ENCODE measurements at regions not wholly inside any gene's neighbourhood (a gene's known extent, or its start where the extent isn't known, plus 50 kb on each side); places are given as distances from the start of the nearest gene placed in this dataset.

- TF ChIP-seq CREB3 (CRISPR knock-in tag; IDR thresholded peaks at IDR 0.05) (no peak), ZNF367 (CRISPR knock-in tag; IDR thresholded peaks at IDR 0.05; ENCODE audit: borderline replicate concordance) (no peak), ZNF567 (CRISPR knock-in tag; IDR thresholded peaks at IDR 0.05; ENCODE audit: borderline replicate concordance) (no peak), ZNF282 (IDR thresholded peaks at IDR 0.05; ENCODE audit: partially characterized antibody) (no peak), MAZ (IDR thresholded peaks at IDR 0.05; ENCODE audit: borderline replicate concordance, low read depth, low read length) (no peak), MAZ (CRISPR knock-in tag; IDR thresholded peaks at IDR 0.05; ENCODE audit: low read depth) (no peak), FOSL2 (CRISPR knock-in tag; IDR thresholded peaks at IDR 0.05) (no peak), ZNF333 (CRISPR knock-in tag; IDR thresholded peaks at IDR 0.05; ENCODE audit: borderline replicate concordance) (no peak), TARDBP (CRISPR knock-in tag; IDR thresholded peaks at IDR 0.05) (no peak), ATF5 (CRISPR knock-in tag; IDR thresholded peaks at IDR 0.05; ENCODE audit: low read depth) (no peak), PHF8 (CRISPR knock-in tag; IDR thresholded peaks at IDR 0.05) (peak; percentile 46; the same call in 1 of the 2 replicates), ZBTB8A (CRISPR knock-in tag; IDR thresholded peaks at IDR 0.05; ENCODE audit: borderline replicate concordance, low read depth) (no peak), DR1 (CRISPR knock-in tag; IDR thresholded peaks at IDR 0.05) (peak; percentile 56; the same call in 1 of the 2 replicates), MXD4 (CRISPR knock-in tag; IDR thresholded peaks at IDR 0.05) (peak; percentile 75), SUZ12 (IDR thresholded peaks at IDR 0.05; ENCODE audit: low read depth, low read length) (no peak), SIX4 (CRISPR knock-in tag; IDR thresholded peaks at IDR 0.05) (0 out of 2 replicates have a peak, but pooled peaks have one; percentile 13), FOXJ3 (CRISPR knock-in tag; IDR thresholded peaks at IDR 0.05; ENCODE audit: borderline replicate concordance) (no peak), HNRNPH1 (optimal IDR thresholded peaks at IDR 0.05; ENCODE audit: low read depth, low read length) (no peak), MLLT10 (CRISPR knock-in tag; IDR thresholded peaks at IDR 0.05) (no peak), ZXDC (CRISPR knock-in tag; IDR thresholded peaks at IDR 0.05) (no peak), ZNF251 (CRISPR knock-in tag; IDR thresholded peaks at IDR 0.05) (no peak), THRA (CRISPR knock-in tag; IDR thresholded peaks at IDR 0.05; ENCODE audit: borderline replicate concordance) (no peak), REL (CRISPR knock-in tag; conservative IDR thresholded peaks at IDR 0.05) (no peak), PLRG1 (conservative IDR thresholded peaks at IDR 0.05) (no peak), ZSCAN31 (CRISPR knock-in tag; IDR thresholded peaks at IDR 0.05; ENCODE audit: low read depth) (no peak)
These were observed 57.4 kb upstream of the RPH3AL start (continued) for GRCh38 chr17:409848-410542.

Measured in HepG2 (cell line).